CD14-positive monocyte (primary cell): ENCODE measurements at regions not wholly inside any gene's neighbourhood (a gene's known extent, or its start where the extent isn't known, plus 50 kb on each side); places are given as distances from the start of the nearest gene placed in this dataset.

ENCODE experiments used
- DNase-seq, 3 donors: peaks; one replicate each; pipeline ENCODE4 v3.0.0-alpha.2; 2011 to 2022
- H2AFZ ChIP-seq: 2 replicates; pipeline ENCODE4 v1.6.0; 2012; ENCODE audit warnings: mild to moderate bottlenecking, low read depth, low read length, inconsistent platforms; ENCODE audit not compliant: insufficient read depth, poor library complexity, severe bottlenecking
- H3K27ac ChIP-seq, 2 donors: 1 replicate in 1 of 2; 2 replicates in 1 of 2; pipeline ENCODE4 v1.5.1; 2012 to 2013; ENCODE audit warnings: low read length in 2 of 2, control low read depth in 1 of 2, inconsistent platforms in 1 of 2, low read depth in 1 of 2, mild to moderate bottlenecking in 1 of 2
- H3K27me3 ChIP-seq, 2 donors: one replicate each; pipeline versions ENCODE4 v1.6.0 to v1.6.1; 2011 to 2013; ENCODE audit warnings: low read length in 2 of 2; ENCODE audit not compliant: control insufficient read depth in 2 of 2, insufficient read depth in 2 of 2
- H3K36me3 ChIP-seq, 2 donors: replicated peaks in 1 of 2; 1 replicate in 1 of 2; 2 replicates in 1 of 2; pipeline versions ENCODE4 v1.5.1 to v1.6.1; 2012 to 2013; ENCODE audit warnings: low read length in 2 of 2, control low read depth in 1 of 2, inconsistent platforms in 1 of 2, mild to moderate bottlenecking in 1 of 2; ENCODE audit not compliant: insufficient read depth in 2 of 2, control insufficient read depth in 1 of 2
- H3K4me1 ChIP-seq, 2 donors: 1 replicate in 1 of 2; 2 replicates in 1 of 2; pipeline versions ENCODE4 v1.5.1 to v1.6.1; 2012 to 2013; ENCODE audit warnings: low read length in 2 of 2, control low read depth in 1 of 2, inconsistent platforms in 1 of 2, mild to moderate bottlenecking in 1 of 2, moderate library complexity in 1 of 2; ENCODE audit not compliant: insufficient read depth in 2 of 2, control insufficient read depth in 1 of 2
- H3K4me2 ChIP-seq: replicated peaks from 2 replicates; pipeline ENCODE3; 2012; ENCODE audit warnings: low read length, moderate library complexity, mild to moderate bottlenecking; ENCODE audit not compliant: poor library complexity, severe bottlenecking; ENCODE audit errors: extremely low read depth
- H3K4me3 ChIP-seq, 3 experiments: fragments of 200-600 bp in 1 of 3; sonication (generic) in 1 of 3; replicated peaks in 1 of 3; 1 replicate in 2 of 3; 2 replicates in 1 of 3; pipeline ENCODE4 v1.5.1; 2011 to 2013; ENCODE audit warnings: low read length in 3 of 3, mild to moderate bottlenecking in 3 of 3, control low read depth in 2 of 3, low read depth in 2 of 3, inconsistent platforms in 1 of 3, moderate library complexity in 1 of 3
- H3K79me2 ChIP-seq: 2 replicates; pipeline ENCODE4 v1.6.0; 2012; ENCODE audit warnings: mild to moderate bottlenecking, control low read depth, inconsistent platforms, low read length, moderate library complexity; ENCODE audit not compliant: insufficient read depth
- H3K9ac ChIP-seq: 2 replicates; pipeline ENCODE4 v1.6.0; 2017; ENCODE audit warnings: low read length, mild to moderate bottlenecking; ENCODE audit not compliant: insufficient read depth, poor library complexity, severe bottlenecking
- H3K9me3 ChIP-seq, 2 donors: replicated peaks in 1 of 2; 1 replicate in 1 of 2; 2 replicates in 1 of 2; pipeline versions ENCODE4 v1.5.1 to v1.6.1; 2012 to 2013; ENCODE audit warnings: low read length in 2 of 2, control low read depth in 1 of 2; ENCODE audit not compliant: control insufficient read depth in 1 of 2, insufficient read depth in 1 of 2
- H4K20me1 ChIP-seq: 2 replicates; pipeline ENCODE4 v1.6.0; 2012; ENCODE audit warnings: mild to moderate bottlenecking, low read length, control low read depth, moderate library complexity; ENCODE audit not compliant: insufficient read depth
- H3K27ac Mint-ChIP-seq, 7 donors: one replicate each; pipeline ENCODE4 v1.8.0; 2020; ENCODE audit warnings: mild to moderate bottlenecking in 7 of 7, mixed read lengths in 7 of 7, moderate library complexity in 6 of 7, inconsistent platforms in 2 of 7
- H3K27me3 Mint-ChIP-seq, 3 donors: one replicate each; pipeline ENCODE4 v1.8.0; 2021 to 2022; ENCODE audit warnings: low read depth in 3 of 3, mild to moderate bottlenecking in 3 of 3, mixed read lengths in 3 of 3, moderate library complexity in 3 of 3, inconsistent platforms in 1 of 3
- H3K36me3 Mint-ChIP-seq, 2 donors: one replicate each; pipeline ENCODE4 v1.8.0; 2020; ENCODE audit warnings: mixed read lengths in 2 of 2, inconsistent platforms in 1 of 2, mild to moderate bottlenecking in 1 of 2
- H3K4me1 Mint-ChIP-seq: one replicate; pipeline ENCODE4 v1.8.0; 2020; ENCODE audit warnings: mild to moderate bottlenecking, mixed read lengths
- H3K4me3 Mint-ChIP-seq, 2 donors: one replicate each; pipeline ENCODE4 v1.8.0; 2020; ENCODE audit warnings: mild to moderate bottlenecking in 2 of 2, mixed read lengths in 2 of 2, moderate library complexity in 1 of 2
- H3K9me3 Mint-ChIP-seq, 7 donors: one replicate each; pipeline ENCODE4 v1.8.0; 2020 to 2022; ENCODE audit warnings: mixed read lengths in 7 of 7, mild to moderate bottlenecking in 6 of 7, moderate library complexity in 6 of 7, inconsistent platforms in 2 of 7
- CTCF ChIP-seq: fragments of 200-600 bp; IDR thresholded peaks from one replicate; pipeline ENCODE4 v1.8.0; 2022; ENCODE audit warnings: antibody characterized with exemption, mild to moderate bottlenecking
- WGBS: methylation state at CpG from one replicate; pipeline ENCODE4 v1.1.5; 2013; ENCODE audit warnings: missing lambda C conversion rate; ENCODE audit not compliant: insufficient coverage; 5-methylcytosine and 5-hydroxymethylcytosine counted together
- intact Hi-C, 2 donors: fragments of 100-400 bp; cut with micrococcal nuclease; formaldehyde crosslinking; loops; one replicate each; pipeline versions ENCODE4 v1.15.0 to v1.15.1; 2023

- Histone ChIP-seq H3K79me2 (no peaks in the 10 kb centered on the region), H3K27me3 (no peaks in the 10 kb centered on the region), H3K4me2 (no peak overlapping the region), H3K9ac (no peak overlapping the region), H3K4me1 (no peaks in the 10 kb centered on the region), H3K9me3 (peaks cover 0 to 9% of the 10 kb centered on the region in 2 donors), H3K36me3 (no peaks in the 10 kb centered on the region), H3K27ac (no peak overlapping the region), H2AFZ (no peak overlapping the region), H3K4me3 (no peak overlapping the region), H4K20me1 (no peaks in the 10 kb centered on the region)
- WGBS = 100% methylated on average over 2 of the region's 3 CpGs
- H3K4me3 Mint-ChIP-seq = no peak overlapping the region
- no peak overlapping the region for H3K27ac Mint-ChIP-seq
- no peaks in the 10 kb centered on the region for H3K4me1 Mint-ChIP-seq
- intact Hi-C loops = no loop called here
- no peaks in the 10 kb centered on the region for H3K36me3 Mint-ChIP-seq
- DNase-seq = no peak
- TF ChIP-seq CTCF = no peak
- peaks cover 2 to 21% (median 12%) of the 10 kb centered on the region in 7 donors for H3K9me3 Mint-ChIP-seq
- H3K27me3 Mint-ChIP-seq = peaks cover 0 to 2% (median 2%) of the 10 kb centered on the region in 3 donors
Measured at GRCh38 chr1:177384461-177384860, 213.7 kb downstream of the BRINP2 start.

GRCh38 chr1:177383715-177384114 is 213.0 kb downstream of the BRINP2 start:
- peaks cover 0 to 9% of the 10 kb centered on the region in 2 donors for H3K9me3 ChIP-seq

More at GRCh38 chr1:177383715-177384114, 213.0 kb downstream of the BRINP2 start:
- no peak for TF ChIP-seq CTCF
- Histone ChIP-seq H4K20me1 (no peaks in the 10 kb centered on the region), H3K4me3 (no peak overlapping the region), H3K27me3 (no peaks in the 10 kb centered on the region), H2AFZ (no peak overlapping the region), H3K79me2 (no peaks in the 10 kb centered on the region), H3K27ac (no peak overlapping the region), H3K4me1 (no peaks in the 10 kb centered on the region), H3K9ac (no peak overlapping the region), H3K36me3 (no peaks in the 10 kb centered on the region), H3K4me2 (no peak overlapping the region)
- H3K4me1 Mint-ChIP-seq = no peaks in the 10 kb centered on the region
- H3K36me3 Mint-ChIP-seq = no peaks in the 10 kb centered on the region
- intact Hi-C loops = no loop called here
- peaks cover 0 to 2% (median 2%) of the 10 kb centered on the region in 3 donors for H3K27me3 Mint-ChIP-seq
- H3K4me3 Mint-ChIP-seq = no peak overlapping the region
- DNase-seq = no peak
- peaks cover 2 to 21% (median 12%) of the 10 kb centered on the region in 7 donors for H3K9me3 Mint-ChIP-seq
- no CpG with 5 or more reads among the region's 1 CpG for WGBS
- H3K27ac Mint-ChIP-seq = no peak overlapping the region
